ENCODE measurements at regions not wholly inside any gene's neighbourhood (a gene's known extent, or its start where the extent isn't known, plus 50 kb on each side); places are given as distances from the start of the nearest gene placed in this dataset.
"Not testable (repeated sequence)": the region's sequence is repeated elsewhere in the genome, so short reads cannot be mapped to it uniquely, and the experiment has no call there.

GRCh38 chr3:176839901-176840300 is 357.4 kb downstream of the TBL1XR1 start:
- Histone ChIP-seq H3K4me1 (ENCODE audit: control insufficient read depth in 2 of 2, insufficient read depth in 2 of 2, low read length in 2 of 2) (no peaks in the 10 kb centered on the region), H3K4me3 (ENCODE audit: low read length) (no peak overlapping the region), H3K36me3 (ENCODE audit: control insufficient read depth in 2 of 3, insufficient read depth in 3 of 3, low read length in 3 of 3) (no peaks in the 10 kb centered on the region), H3K9me3 (ENCODE audit: control insufficient read depth in 2 of 3, low read length in 3 of 3) (no peaks in the 10 kb centered on the region), H3K27me3 (ENCODE audit: control insufficient read depth in 2 of 2, insufficient read depth in 2 of 2, low read length in 2 of 2) (no peaks in the 10 kb centered on the region), H3K27ac (ENCODE audit: low read depth, low read length) (no peak overlapping the region)
- no peaks in the 10 kb centered on the region for H3K36me3 Mint-ChIP-seq
- ChIA-PET POLR2A (no interaction called here), CTCF (no interaction called here)
- ATAC-seq (no peak), DNase-seq (no peak)
- H3K27me3 Mint-ChIP-seq = peaks cover 0 to 19% (median 0%) of the 10 kb centered on the region in 5 donors
- no peak overlapping the region for H3K27ac Mint-ChIP-seq
- H3K4me3 Mint-ChIP-seq = no peak overlapping the region
- intact Hi-C loops (cut with micrococcal nuclease) = no loop called here
- H3K4me1 Mint-ChIP-seq = no peaks in the 10 kb centered on the region
- peaks cover 0 to 5% (median 0%) of the 10 kb centered on the region in 11 donors for H3K9me3 Mint-ChIP-seq

DNA sequence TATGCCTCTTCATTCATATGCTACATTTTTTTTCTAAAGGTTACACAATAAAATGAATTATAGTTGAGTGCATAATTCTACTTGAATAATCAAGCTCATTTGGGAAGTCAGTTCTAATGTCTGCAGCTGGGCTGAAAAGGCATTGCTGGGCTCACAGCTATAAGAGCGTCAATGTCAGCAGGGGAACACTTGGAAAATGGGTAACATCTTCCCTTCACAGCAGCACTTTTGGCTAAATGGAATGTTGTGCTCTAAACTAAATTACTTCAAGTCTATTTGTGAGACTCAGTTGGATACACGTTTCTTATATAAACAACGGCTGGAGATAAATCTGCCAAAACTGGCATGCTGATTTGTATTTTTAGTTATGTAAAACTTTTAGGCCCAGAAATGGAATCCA is 357.8 kb downstream of the TBL1XR1 start:
- Histone ChIP-seq H3K27me3 (ENCODE audit: control insufficient read depth in 2 of 2, insufficient read depth in 2 of 2, low read length in 2 of 2) (no peaks in the 10 kb centered on the region), H3K4me1 (ENCODE audit: control insufficient read depth in 2 of 2, insufficient read depth in 2 of 2, low read length in 2 of 2) (no peaks in the 10 kb centered on the region), H3K4me3 (ENCODE audit: low read length) (no peak overlapping the region), H3K9me3 (ENCODE audit: control insufficient read depth in 2 of 3, low read length in 3 of 3) (no peaks in the 10 kb centered on the region), H3K36me3 (ENCODE audit: control insufficient read depth in 2 of 3, insufficient read depth in 3 of 3, low read length in 3 of 3) (no peaks in the 10 kb centered on the region), H3K27ac (ENCODE audit: low read depth, low read length) (no peak overlapping the region)
- peaks cover 0 to 5% (median 0%) of the 10 kb centered on the region in 11 donors for H3K9me3 Mint-ChIP-seq
- ATAC-seq = no peak
- intact Hi-C loops (cut with micrococcal nuclease) = no loop called here
- H3K27me3 Mint-ChIP-seq = peaks cover 0 to 19% (median 0%) of the 10 kb centered on the region in 5 donors
- DNase-seq = no peak
- H3K36me3 Mint-ChIP-seq = no peaks in the 10 kb centered on the region
- POLR2A ChIA-PET = no interaction called here
- no peak overlapping the region for H3K4me3 Mint-ChIP-seq
- CTCF ChIA-PET = no interaction called here
- no peaks in the 10 kb centered on the region for H3K4me1 Mint-ChIP-seq
- H3K27ac Mint-ChIP-seq = no peak overlapping the region

- Mint-ChIP-seq H3K9me3 (peaks cover 0 to 14% (median 4%) of the 10 kb centered on the region in 11 donors), H3K27me3 (peaks cover 0 to 24% (median 5%) of the 10 kb centered on the region in 5 donors)
- ATAC-seq; H3K4me1 Mint-ChIP-seq; H3K27me3 ChIP-seq (ENCODE audit: control insufficient read depth in 2 of 2, insufficient read depth in 2 of 2, low read length in 2 of 2); H3K4me3 Mint-ChIP-seq; H3K4me3 ChIP-seq (ENCODE audit: low read length); intact Hi-C loops (cut with micrococcal nuclease); H3K9me3 ChIP-seq (ENCODE audit: control insufficient read depth in 2 of 3, low read length in 3 of 3); H3K36me3 Mint-ChIP-seq; H3K36me3 ChIP-seq (ENCODE audit: control insufficient read depth in 2 of 3, insufficient read depth in 3 of 3, low read length in 3 of 3); H3K27ac Mint-ChIP-seq; POLR2A ChIA-PET; CTCF ChIA-PET; H3K27ac ChIP-seq (ENCODE audit: low read depth, low read length); DNase-seq; H3K4me1 ChIP-seq (ENCODE audit: control insufficient read depth in 2 of 2, insufficient read depth in 2 of 2, low read length in 2 of 2): not testable (repeated sequence)
These were observed 370.0 kb downstream of the TBL1XR1 start for GRCh38 chr3:176827244-176827643.

DNA sequence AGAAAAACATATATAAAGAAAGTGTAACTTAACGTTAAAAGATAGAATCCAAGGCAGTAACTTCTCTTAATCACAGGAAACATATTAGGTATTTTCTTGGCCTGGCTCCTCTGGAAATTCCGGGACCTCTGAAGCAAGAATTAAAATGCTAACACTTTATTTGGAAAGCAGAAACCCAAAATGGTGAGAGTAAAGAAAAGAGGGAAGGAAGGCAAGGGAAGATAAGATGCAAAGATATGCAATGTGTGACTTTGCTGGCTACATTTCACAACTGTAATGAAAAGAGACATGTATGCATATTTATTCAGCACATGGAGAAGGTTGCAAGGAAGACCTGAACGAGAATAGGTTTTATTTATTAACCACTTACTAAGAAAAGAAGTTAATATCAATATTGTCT is 372.5 kb downstream of the TBL1XR1 start:
- DNase-seq (no peak), ATAC-seq (no peak)
- Histone ChIP-seq H3K36me3 (ENCODE audit: control insufficient read depth in 2 of 3, insufficient read depth in 3 of 3, low read length in 3 of 3) (no peaks in the 10 kb centered on the region), H3K9me3 (ENCODE audit: control insufficient read depth in 2 of 3, low read length in 3 of 3) (no peaks in the 10 kb centered on the region), H3K27me3 (ENCODE audit: control insufficient read depth in 2 of 2, insufficient read depth in 2 of 2, low read length in 2 of 2) (no peaks in the 10 kb centered on the region), H3K4me1 (ENCODE audit: control insufficient read depth in 2 of 2, insufficient read depth in 2 of 2, low read length in 2 of 2) (no peaks in the 10 kb centered on the region), H3K27ac (ENCODE audit: low read depth, low read length) (no peak overlapping the region), H3K4me3 (ENCODE audit: low read length) (no peak overlapping the region)
- ChIA-PET POLR2A (no interaction called here), CTCF (no interaction called here)
- H3K27me3 Mint-ChIP-seq = peaks cover 0 to 25% (median 5%) of the 10 kb centered on the region in 5 donors
- H3K4me3 Mint-ChIP-seq = no peak overlapping the region
- no peaks in the 10 kb centered on the region for H3K36me3 Mint-ChIP-seq
- peaks cover 0 to 14% (median 4%) of the 10 kb centered on the region in 11 donors for H3K9me3 Mint-ChIP-seq
- H3K4me1 Mint-ChIP-seq = no peaks in the 10 kb centered on the region
- intact Hi-C loops (cut with micrococcal nuclease) = no loop called here
- H3K27ac Mint-ChIP-seq = no peak overlapping the region

DNA sequence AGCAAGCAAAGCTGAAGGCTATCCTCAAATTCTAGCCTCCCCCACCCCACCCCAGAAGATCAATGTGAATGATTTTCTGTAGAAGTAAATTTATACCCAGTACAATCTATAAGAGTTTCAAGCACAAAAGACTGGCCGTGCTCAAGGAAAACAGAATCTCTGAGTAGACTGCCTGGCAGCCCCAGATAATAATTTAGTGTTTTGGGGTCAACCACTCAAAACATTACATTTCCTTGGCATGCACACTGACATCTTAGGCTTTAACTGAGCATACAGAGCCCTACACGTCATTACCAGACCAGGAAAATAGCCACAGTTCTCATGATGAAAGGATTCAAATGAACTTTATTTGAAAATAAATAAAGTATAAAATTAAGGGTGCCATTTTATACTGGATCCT is 376.5 kb downstream of the TBL1XR1 start:
- Histone ChIP-seq H3K9me3 (ENCODE audit: control insufficient read depth in 2 of 3, low read length in 3 of 3) (no peaks in the 10 kb centered on the region), H3K27me3 (ENCODE audit: control insufficient read depth in 2 of 2, insufficient read depth in 2 of 2, low read length in 2 of 2) (no peaks in the 10 kb centered on the region), H3K36me3 (ENCODE audit: control insufficient read depth in 2 of 3, insufficient read depth in 3 of 3, low read length in 3 of 3) (no peaks in the 10 kb centered on the region), H3K4me3 (ENCODE audit: low read length) (no peak overlapping the region), H3K27ac (ENCODE audit: low read depth, low read length) (no peak overlapping the region), H3K4me1 (ENCODE audit: control insufficient read depth in 2 of 2, insufficient read depth in 2 of 2, low read length in 2 of 2) (no peaks in the 10 kb centered on the region)
- intact Hi-C loops (cut with micrococcal nuclease) = no loop called here
- Mint-ChIP-seq H3K4me3 (no peak overlapping the region), H3K27ac (no peak overlapping the region), H3K36me3 (no peaks in the 10 kb centered on the region), H3K27me3 (peaks cover 0 to 21% (median 9%) of the 10 kb centered on the region in 5 donors), H3K4me1 (no peaks in the 10 kb centered on the region), H3K9me3 (peaks cover 0 to 5% (median 1%) of the 10 kb centered on the region in 11 donors)
- DNase-seq (no peak), ATAC-seq (no peak)
- ChIA-PET CTCF (no interaction called here), POLR2A (no interaction called here)

DNA sequence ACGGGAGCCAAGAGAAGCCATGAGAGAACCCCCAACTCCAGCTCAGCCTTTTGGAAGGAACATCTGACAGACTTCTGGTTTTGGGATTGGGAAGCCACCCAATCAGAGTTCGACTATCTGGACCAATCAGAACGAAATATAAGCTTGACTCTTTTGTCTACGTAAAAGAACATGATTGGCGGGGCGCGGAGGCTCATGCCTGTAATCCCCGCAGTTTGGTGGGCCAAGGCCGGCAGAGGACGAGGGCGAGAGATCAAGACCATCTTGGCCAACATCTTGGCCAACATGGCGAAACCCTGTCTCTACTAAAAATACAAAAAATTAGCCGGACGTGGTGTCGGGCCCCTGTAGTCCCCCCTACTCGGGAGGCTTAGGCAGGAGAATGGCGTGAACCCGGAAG is 380.3 kb downstream of the TBL1XR1 start:
- Histone ChIP-seq H3K9me3 (ENCODE audit: control insufficient read depth in 2 of 3, low read length in 3 of 3) (no peaks in the 10 kb centered on the region), H3K36me3 (ENCODE audit: control insufficient read depth in 2 of 3, insufficient read depth in 3 of 3, low read length in 3 of 3) (no peaks in the 10 kb centered on the region), H3K27me3 (ENCODE audit: control insufficient read depth in 2 of 2, insufficient read depth in 2 of 2, low read length in 2 of 2) (no peaks in the 10 kb centered on the region), H3K27ac (ENCODE audit: low read depth, low read length) (no peak overlapping the region), H3K4me1 (ENCODE audit: control insufficient read depth in 2 of 2, insufficient read depth in 2 of 2, low read length in 2 of 2) (no peaks in the 10 kb centered on the region), H3K4me3 (ENCODE audit: low read length) (no peak overlapping the region)
- CTCF ChIA-PET = no interaction called here
- intact Hi-C loops (cut with micrococcal nuclease) = no loop called here
- no peak for ATAC-seq
- H3K36me3 Mint-ChIP-seq = no peaks in the 10 kb centered on the region
- POLR2A ChIA-PET = no interaction called here
- no peaks in the 10 kb centered on the region for H3K4me1 Mint-ChIP-seq
- no peak for DNase-seq
- H3K27ac Mint-ChIP-seq = no peak overlapping the region
- no peak overlapping the region for H3K4me3 Mint-ChIP-seq
- peaks cover 0 to 4% (median 0%) of the 10 kb centered on the region in 11 donors for H3K9me3 Mint-ChIP-seq
- peaks cover 0 to 23% (median 12%) of the 10 kb centered on the region in 5 donors for H3K27me3 Mint-ChIP-seq

DNA sequence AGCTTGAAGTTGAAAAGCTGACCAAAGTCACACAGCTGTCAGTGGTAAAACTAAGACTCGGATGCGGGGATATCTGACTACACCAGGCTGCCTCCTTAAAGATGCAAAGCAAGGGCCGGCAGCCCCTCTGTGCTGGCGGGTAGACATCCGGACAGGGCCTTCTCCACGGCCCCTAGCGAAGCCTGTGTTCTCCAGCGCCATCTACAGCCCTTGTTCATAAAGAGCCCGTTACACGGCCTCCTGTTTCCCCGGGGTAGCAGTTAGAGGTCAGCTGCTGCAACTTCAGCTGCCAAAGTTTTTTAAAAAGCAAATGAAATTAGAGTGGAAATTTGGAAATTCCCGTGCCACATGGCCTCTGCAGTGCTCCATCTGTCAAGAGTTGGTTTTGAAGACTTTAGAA is 383.0 kb downstream of the TBL1XR1 start:
- Histone ChIP-seq H3K4me3 (ENCODE audit: low read length) (no peak overlapping the region), H3K9me3 (ENCODE audit: control insufficient read depth in 2 of 3, low read length in 3 of 3) (no peaks in the 10 kb centered on the region), H3K36me3 (ENCODE audit: control insufficient read depth in 2 of 3, insufficient read depth in 3 of 3, low read length in 3 of 3) (no peaks in the 10 kb centered on the region), H3K27me3 (ENCODE audit: control insufficient read depth in 2 of 2, insufficient read depth in 2 of 2, low read length in 2 of 2) (no peaks in the 10 kb centered on the region), H3K27ac (ENCODE audit: low read depth, low read length) (no peak overlapping the region), H3K4me1 (ENCODE audit: control insufficient read depth in 2 of 2, insufficient read depth in 2 of 2, low read length in 2 of 2) (no peaks in the 10 kb centered on the region)
- Mint-ChIP-seq H3K27me3 (peaks cover 0 to 17% (median 12%) of the 10 kb centered on the region in 5 donors), H3K36me3 (peaks cover 0 to 1% (median 0%) of the 10 kb centered on the region in 5 donors), H3K4me3 (no peak overlapping the region), H3K27ac (no peak overlapping the region), H3K4me1 (no peaks in the 10 kb centered on the region), H3K9me3 (peaks cover 0 to 2% (median 0%) of the 10 kb centered on the region in 11 donors)
- DNase-seq = peak in 1 of 9 donors; percentile 22
- ChIA-PET POLR2A (no interaction called here), CTCF (no interaction called here)
- ATAC-seq = peak; percentile 51
- intact Hi-C loops (cut with micrococcal nuclease) = no loop called here
